ENCODE measurements at regions not wholly inside any gene's neighbourhood (a gene's known extent, or its start where the extent isn't known, plus 50 kb on each side); places are given as distances from the start of the nearest gene placed in this dataset.
"Not testable (repeated sequence)": the region's sequence is repeated elsewhere in the genome, so short reads cannot be mapped to it uniquely, and the experiment has no call there.

GRCh38 chr16:6749698-6750097 lies 582.9 kb upstream of the RBFOX1 start:
- DNase-seq = no peak
- WGBS, 4 donors = 33 to 40% (median 35%) methylated on average over 4 of the region's 4 CpGs

GRCh38 chr16:6736302-6736701 lies 596.3 kb upstream of the RBFOX1 start:
- H3K4me3 ChIP-seq; H3K4me1 ChIP-seq; DNase-seq; ATAC-seq; H3K36me3 ChIP-seq; H3K27me3 ChIP-seq; H3K9me3 ChIP-seq; intact Hi-C loops (cut with DNase I); H3K27ac ChIP-seq: not testable (repeated sequence)
- WGBS, 4 donors = 24 to 34% (median 26%) methylated on average over 2 of the region's 2 CpGs

More at GRCh38 chr16:6749698-6750097, 582.9 kb upstream of the RBFOX1 start:
- Histone ChIP-seq H3K36me3 (no peaks in the 10 kb centered on the region), H3K27ac (peak overlapping the region in 1 of 12 donors; percentile 46), H3K4me1 (no peaks in the 10 kb centered on the region), H3K27me3 (no peaks in the 10 kb centered on the region), H3K4me3 (no peak overlapping the region), H3K9me3 (peaks cover 0 to 14% (median 5%) of the 10 kb centered on the region in 12 donors)
- ATAC-seq = no peak
- no peak for TF ChIP-seq CTCF (IDR thresholded peaks at IDR 0.05)
- TF ChIP-seq POLR2A (IDR thresholded peaks at IDR 0.05) = no peak
- intact Hi-C loops (cut with DNase I) = no loop called here

- intact Hi-C loops (cut with DNase I) = no loop called here
- ATAC-seq = no peak
- no peak overlapping the region for H3K27ac ChIP-seq
- no peak overlapping the region for H3K4me3 ChIP-seq
- DNase-seq = no peak
- WGBS, 4 donors = 15 to 21% (median 19%) methylated on average over 3 of the region's 3 CpGs
- peaks cover 0 to 5% (median 0%) of the 10 kb centered on the region in 12 donors for H3K9me3 ChIP-seq
- H3K4me1 ChIP-seq = no peaks in the 10 kb centered on the region
- H3K27me3 ChIP-seq = no peaks in the 10 kb centered on the region
- H3K36me3 ChIP-seq = no peaks in the 10 kb centered on the region
- TF ChIP-seq CTCF (IDR thresholded peaks at IDR 0.05) = no peak
- TF ChIP-seq POLR2A (IDR thresholded peaks at IDR 0.05) = no peak
Observed at GRCh38 chr16:6735631-6736030, 597.0 kb upstream of the RBFOX1 start.

GRCh38 chr16:6732166-6732565 lies 600.5 kb upstream of the RBFOX1 start:
- ATAC-seq (no peak), DNase-seq (no peak)
- WGBS, 4 donors = 55 to 76% (median 71%) methylated on average over 4 of the region's 4 CpGs
- Histone ChIP-seq H3K9me3 (no peaks in the 10 kb centered on the region), H3K27me3 (peaks cover 0 to 3% (median 0%) of the 10 kb centered on the region in 9 donors), H3K4me3 (no peak overlapping the region), H3K27ac (no peak overlapping the region), H3K36me3 (no peaks in the 10 kb centered on the region), H3K4me1 (no peaks in the 10 kb centered on the region)
- TF ChIP-seq POLR2A (IDR thresholded peaks at IDR 0.05) (no peak), CTCF (IDR thresholded peaks at IDR 0.05) (no peak)
- intact Hi-C loops (cut with DNase I) = no loop called here

GRCh38 chr16:6728381-6728780 lies 604.3 kb upstream of the RBFOX1 start:
- TF ChIP-seq CTCF (IDR thresholded peaks at IDR 0.05) (no peak), POLR2A (IDR thresholded peaks at IDR 0.05) (no peak)
- WGBS, 4 donors = 65 to 79% (median 71%) methylated on average over 3 of the region's 3 CpGs
- Histone ChIP-seq H3K9me3 (peaks cover 0 to 7% (median 0%) of the 10 kb centered on the region in 12 donors), H3K27me3 (peaks cover 0 to 7% (median 0%) of the 10 kb centered on the region in 9 donors), H3K4me1 (no peaks in the 10 kb centered on the region), H3K27ac (no peak overlapping the region), H3K4me3 (no peak overlapping the region), H3K36me3 (no peaks in the 10 kb centered on the region)
- intact Hi-C loops (cut with DNase I) = no loop called here
- DNase-seq (no peak), ATAC-seq (no peak)

Data from heart left ventricle (tissue), 16 donors.